ENCODE measurements at regions not wholly inside any gene's neighbourhood (a gene's known extent, or its start where the extent isn't known, plus 50 kb on each side); places are given as distances from the start of the nearest gene placed in this dataset.

GRCh38 chr1:106621853-106622252, 434.6 kb upstream of the PRMT6 start:
- TF ChIP-seq EZH2 (IDR thresholded peaks at IDR 0.05; ENCODE audit: borderline replicate concordance, low read depth, low read length, poor library complexity, severe bottlenecking) (no peak), CTCF (conservative IDR thresholded peaks at IDR 0.05; ENCODE audit: low read depth, low read length) (no peak)

Measured in A673 (cell line).